ENCODE measurements at regions not wholly inside any gene's neighbourhood (a gene's known extent, or its start where the extent isn't known, plus 50 kb on each side); places are given as distances from the start of the nearest gene placed in this dataset.
A peak's percentile ranks its signal among the peaks of the same experiment; 100 is the strongest.
"Not testable (repeated sequence)": the region's sequence is repeated elsewhere in the genome, so short reads cannot be mapped to it uniquely, and the experiment has no call there.

DNA sequence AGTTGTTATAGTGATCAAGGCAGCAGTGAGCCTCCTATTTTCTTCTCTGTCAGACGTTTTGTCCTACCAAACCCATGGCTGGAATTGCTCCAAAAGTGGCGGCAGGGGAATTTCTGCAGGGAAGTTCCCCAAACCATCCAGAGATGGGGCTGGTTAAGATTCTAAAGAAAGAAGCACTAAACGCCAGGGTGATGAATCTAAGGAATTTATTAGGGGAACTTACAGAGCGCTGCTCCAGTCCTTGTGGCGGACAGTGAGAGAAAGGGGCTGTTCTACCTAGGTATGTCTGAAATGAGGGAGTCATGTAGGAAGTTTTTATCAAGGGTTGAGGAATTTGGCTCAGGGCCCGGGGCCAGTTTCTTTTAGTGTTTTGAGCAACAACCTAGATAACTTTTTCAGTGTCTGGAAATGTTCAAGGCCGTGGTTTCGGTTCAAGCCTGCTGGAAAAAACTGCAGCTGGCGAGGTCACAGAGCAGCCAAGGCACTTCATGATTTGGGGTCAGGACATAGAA, 222.4 kb upstream of the B3GALT2 start:
- ChIA-PET POLR2A (no interaction called here), CTCF (no interaction called here)
- H3K27ac Mint-ChIP-seq, result no peak overlapping the region

DNA sequence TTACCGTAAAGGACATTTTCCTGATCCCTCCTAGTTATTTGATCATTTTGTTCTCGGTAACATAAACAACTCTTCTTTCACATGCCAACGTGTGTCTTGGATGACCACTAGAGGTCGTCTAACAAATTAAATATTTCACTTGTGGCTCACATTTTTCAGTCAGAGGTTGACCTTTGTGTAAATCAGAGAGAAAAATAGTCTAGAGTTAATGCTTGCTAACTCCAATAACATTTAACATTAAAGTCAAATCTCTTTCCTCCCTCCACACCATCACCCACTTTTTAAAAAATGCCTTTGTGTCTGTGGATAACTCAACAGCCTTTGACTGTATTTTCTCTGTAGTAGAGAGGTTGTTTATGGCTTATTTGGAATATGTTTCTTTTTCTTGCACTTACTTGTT, 220.5 kb upstream of the B3GALT2 start:
- Mint-ChIP-seq H3K27me3 (no peaks in the 10 kb centered on the region), H3K36me3 (ENCODE audit: low read depth) (peaks cover 12% of the 10 kb centered on the region), H3K4me3 (no peak overlapping the region), H3K9me3 (peaks cover 4% of the 10 kb centered on the region), H3K4me1 (peaks cover 20% of the 10 kb centered on the region), H3K27ac (peak overlapping the region; percentile 38)
- no peak for DNase-seq
- POLR2A ChIA-PET, result no interaction called here
- CTCF ChIA-PET, result interaction anchor here (0.6 to 1.3 kb wide), 4 partner anchors 12 to 133 kb away, joined by 3 read pairs; no protein-coding TSS in a partner anchor

More for the DNA sequence above, 222.4 kb upstream of the B3GALT2 start:
- peaks cover 9% of the 10 kb centered on the region for H3K9me3 Mint-ChIP-seq
- H3K36me3 Mint-ChIP-seq (ENCODE audit: low read depth), result peaks cover 19% of the 10 kb centered on the region
- H3K27me3 Mint-ChIP-seq, result no peaks in the 10 kb centered on the region
- no peak overlapping the region for H3K4me3 Mint-ChIP-seq
- DNase-seq, result no peak
- peaks cover 32% of the 10 kb centered on the region for H3K4me1 Mint-ChIP-seq

DNA sequence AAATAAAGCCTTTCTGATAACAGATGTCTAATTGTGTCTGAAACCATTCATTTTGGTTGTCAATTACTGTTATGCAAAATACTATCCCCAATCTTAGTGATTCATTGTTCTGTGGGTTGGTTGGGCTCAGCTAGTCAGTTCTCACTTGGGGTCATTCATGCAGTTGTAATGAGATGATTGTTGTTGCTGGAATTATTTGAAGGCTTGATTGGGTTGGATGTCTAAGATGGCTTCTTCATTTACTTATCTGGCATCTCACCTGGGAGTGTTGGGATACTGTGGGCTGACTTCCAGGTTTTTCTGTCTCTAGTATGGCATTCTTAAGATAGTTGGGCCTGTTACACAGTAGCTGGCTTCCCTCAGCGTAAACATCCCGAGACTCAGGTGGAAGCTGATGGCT, 217.8 kb upstream of the B3GALT2 start:
- Mint-ChIP-seq H3K9me3 (peaks cover 2% of the 10 kb centered on the region), H3K4me1 (peaks cover 16% of the 10 kb centered on the region), H3K36me3 (ENCODE audit: low read depth) (peaks cover 6% of the 10 kb centered on the region), H3K4me3 (no peak overlapping the region), H3K27ac (no peak overlapping the region), H3K27me3 (no peaks in the 10 kb centered on the region)
- ChIA-PET CTCF (no interaction called here), POLR2A (no interaction called here)
- DNase-seq, result no peak

DNA sequence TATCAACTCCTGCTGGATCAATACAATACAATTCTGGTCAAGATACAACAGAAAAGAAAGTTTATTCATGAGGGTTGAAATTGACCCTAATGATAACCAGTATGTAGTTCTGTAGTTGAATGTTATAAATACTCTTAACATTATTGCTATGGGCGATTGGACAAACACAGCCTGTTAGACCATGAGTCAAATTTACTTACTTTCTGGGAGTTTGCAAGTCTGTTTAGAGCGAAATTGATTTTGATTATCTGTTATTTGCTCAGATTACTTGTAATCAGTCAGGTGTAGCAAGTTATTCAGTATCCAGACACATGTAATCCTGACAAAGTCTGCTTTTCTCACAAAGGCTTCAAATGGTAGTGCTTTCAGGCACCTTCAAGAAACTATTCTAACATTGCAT, 216.6 kb upstream of the B3GALT2 start:
- H3K27ac Mint-ChIP-seq, result no peak overlapping the region
- H3K36me3 Mint-ChIP-seq (ENCODE audit: low read depth), result peaks cover 2% of the 10 kb centered on the region
- H3K4me1 Mint-ChIP-seq, result peaks cover 13% of the 10 kb centered on the region
- H3K4me3 Mint-ChIP-seq, result no peak overlapping the region
- H3K9me3 Mint-ChIP-seq, result peaks cover 2% of the 10 kb centered on the region
- ChIA-PET CTCF (no interaction called here), POLR2A (no interaction called here)
- DNase-seq, result no peak
- no peaks in the 10 kb centered on the region for H3K27me3 Mint-ChIP-seq

DNA sequence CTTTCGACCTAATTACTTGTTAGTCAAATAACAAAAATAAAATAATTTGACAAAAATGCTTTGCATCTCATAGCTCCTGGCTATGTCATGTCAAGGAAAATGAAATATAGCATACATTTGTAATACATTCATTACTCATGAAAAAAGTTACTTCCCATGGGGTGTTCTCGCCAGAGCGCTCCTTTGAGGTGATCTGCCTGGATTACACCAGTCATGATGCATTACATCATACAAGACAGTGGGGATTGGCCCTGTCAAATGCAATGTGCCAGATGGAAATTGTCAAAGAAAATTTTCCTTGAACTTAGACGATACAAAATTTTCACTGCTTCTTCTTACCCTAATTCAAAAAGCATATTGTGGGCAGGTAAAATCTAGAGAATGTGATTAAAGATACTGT, 215.6 kb upstream of the B3GALT2 start:
- Mint-ChIP-seq H3K27me3 (no peaks in the 10 kb centered on the region), H3K4me3 (no peak overlapping the region), H3K27ac (no peak overlapping the region), H3K36me3 (ENCODE audit: low read depth) (peaks cover 2% of the 10 kb centered on the region), H3K4me1 (peaks cover 10% of the 10 kb centered on the region), H3K9me3 (peaks cover 2% of the 10 kb centered on the region)
- ChIA-PET CTCF (no interaction called here), POLR2A (no interaction called here)
- DNase-seq, result no peak

- peaks cover 4% of the 10 kb centered on the region for H3K9me3 Mint-ChIP-seq
- no peak overlapping the region for H3K4me3 Mint-ChIP-seq
- H3K27ac Mint-ChIP-seq, result no peak overlapping the region
- no peaks in the 10 kb centered on the region for H3K27me3 Mint-ChIP-seq
- peaks cover 4% of the 10 kb centered on the region for H3K36me3 Mint-ChIP-seq (ENCODE audit: low read depth)
- no peaks in the 10 kb centered on the region for H3K4me1 Mint-ChIP-seq
- ChIA-PET POLR2A (no interaction called here), CTCF (interaction anchor here (1.2 kb wide), 1 partner anchor 13 kb away, joined by 3 read pairs; no protein-coding TSS in a partner anchor)
- DNase-seq, result no peak
Measured at GRCh38 chr1:193394336-193394735, 207.9 kb upstream of the B3GALT2 start.

- Mint-ChIP-seq H3K9me3 (peaks cover 4% of the 10 kb centered on the region), H3K4me3 (no peak overlapping the region), H3K27me3 (no peaks in the 10 kb centered on the region), H3K36me3 (ENCODE audit: low read depth) (peaks cover 4% of the 10 kb centered on the region), H3K4me1 (no peaks in the 10 kb centered on the region), H3K27ac (no peak overlapping the region)
- DNase-seq, result no peak
- CTCF ChIA-PET, result no interaction called here
- POLR2A ChIA-PET, result no interaction called here
Measured at GRCh38 chr1:193392686-193393085, 206.3 kb upstream of the B3GALT2 start.

DNA sequence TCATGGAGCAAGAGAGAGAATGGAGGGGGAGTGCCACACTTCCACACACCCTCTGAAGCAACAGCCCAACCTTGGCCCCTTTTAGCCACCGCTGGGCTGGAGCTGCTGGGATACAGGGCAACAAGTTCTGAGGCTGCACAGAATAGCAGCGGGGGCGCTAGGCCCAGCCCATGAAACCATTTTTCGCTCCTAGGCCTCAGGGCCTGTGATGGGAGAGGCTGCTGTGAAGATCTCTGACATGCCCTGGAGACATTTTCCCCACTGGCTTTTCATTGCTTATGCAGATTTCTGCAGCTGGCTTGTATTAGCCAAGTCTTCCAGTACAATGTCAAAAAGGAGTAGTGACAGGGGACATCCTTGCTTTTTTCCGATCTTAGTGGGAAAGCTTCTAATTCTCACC, 202.3 kb upstream of the B3GALT2 start:
- Mint-ChIP-seq H3K36me3 (ENCODE audit: low read depth) (no peaks in the 10 kb centered on the region), H3K4me3 (no peak overlapping the region), H3K27me3 (no peaks in the 10 kb centered on the region), H3K9me3 (peaks cover 2% of the 10 kb centered on the region), H3K27ac (no peak overlapping the region), H3K4me1 (no peaks in the 10 kb centered on the region)
- CTCF ChIA-PET, result no interaction called here
- POLR2A ChIA-PET, result no interaction called here
- no peak for DNase-seq

- Mint-ChIP-seq H3K36me3 (ENCODE audit: low read depth) (no peaks in the 10 kb centered on the region), H3K4me3 (no peak overlapping the region), H3K27ac (no peak overlapping the region), H3K4me1 (no peaks in the 10 kb centered on the region), H3K27me3 (no peaks in the 10 kb centered on the region), H3K9me3 (peaks cover 2% of the 10 kb centered on the region)
- ChIA-PET CTCF (no interaction called here), POLR2A (no interaction called here)
- no peak for DNase-seq
Measured at GRCh38 chr1:193388165-193388564, 201.8 kb upstream of the B3GALT2 start.

- Mint-ChIP-seq H3K4me3 (no peak overlapping the region), H3K36me3 (ENCODE audit: low read depth) (no peaks in the 10 kb centered on the region), H3K27ac (no peak overlapping the region), H3K27me3 (no peaks in the 10 kb centered on the region), H3K9me3 (peaks cover 8% of the 10 kb centered on the region), H3K4me1 (no peaks in the 10 kb centered on the region)
- DNase-seq, result no peak
- CTCF ChIA-PET, result no interaction called here
- POLR2A ChIA-PET, result no interaction called here
Measured at GRCh38 chr1:193387406-193387805, 201.0 kb upstream of the B3GALT2 start.

- H3K27ac Mint-ChIP-seq; CTCF ChIA-PET; H3K4me1 Mint-ChIP-seq; H3K4me3 Mint-ChIP-seq; H3K36me3 Mint-ChIP-seq (ENCODE audit: low read depth); H3K27me3 Mint-ChIP-seq; POLR2A ChIA-PET; DNase-seq: not testable (repeated sequence)
- H3K9me3 Mint-ChIP-seq, result peaks cover 12% of the 10 kb centered on the region
Measured at GRCh38 chr1:193378451-193378850, 192.0 kb upstream of the B3GALT2 start.

GRCh38 chr1:193377472-193377871, 191.1 kb upstream of the B3GALT2 start:
- H3K4me1 Mint-ChIP-seq, result no peaks in the 10 kb centered on the region
- H3K36me3 Mint-ChIP-seq (ENCODE audit: low read depth), result no peaks in the 10 kb centered on the region
- H3K9me3 Mint-ChIP-seq, result peaks cover 6% of the 10 kb centered on the region
- no peak for DNase-seq
- CTCF ChIA-PET, result no interaction called here
- H3K27ac Mint-ChIP-seq, result no peak overlapping the region
- H3K27me3 Mint-ChIP-seq, result no peaks in the 10 kb centered on the region
- POLR2A ChIA-PET, result no interaction called here
- H3K4me3 Mint-ChIP-seq, result no peak overlapping the region

GRCh38 chr1:193372553-193372952, 186.1 kb upstream of the B3GALT2 start:
- no peak for DNase-seq
- CTCF ChIA-PET, result no interaction called here
- Mint-ChIP-seq H3K27ac (no peak overlapping the region), H3K27me3 (no peaks in the 10 kb centered on the region), H3K4me1 (peaks cover 11% of the 10 kb centered on the region), H3K4me3 (no peak overlapping the region), H3K36me3 (ENCODE audit: low read depth) (no peaks in the 10 kb centered on the region), H3K9me3 (peaks cover 3% of the 10 kb centered on the region)
- POLR2A ChIA-PET, result no interaction called here

- Mint-ChIP-seq H3K27me3 (no peaks in the 10 kb centered on the region), H3K27ac (peak overlapping the region; percentile 3), H3K36me3 (ENCODE audit: low read depth) (no peaks in the 10 kb centered on the region), H3K9me3 (no peaks in the 10 kb centered on the region), H3K4me3 (peak overlapping the region; percentile 60), H3K4me1 (peaks cover 14% of the 10 kb centered on the region)
- CTCF ChIA-PET, result no interaction called here
- POLR2A ChIA-PET, result interaction anchor here (0.9 kb wide), 1 partner anchor 310 kb away, joined by 3 read pairs; the partner anchor contains the start of gene UCHL5
- DNase-seq, result no peak
Measured at GRCh38 chr1:193368302-193368701, 181.9 kb upstream of the B3GALT2 start.
